VCaP (cell line): ENCODE measurements at regions not wholly inside any gene's neighbourhood (a gene's known extent, or its start where the extent isn't known, plus 50 kb on each side); places are given as distances from the start of the nearest gene placed in this dataset.

Experiments
- H3K27ac ChIP-seq: fragments of 450-650 bp; 2 replicates; pipeline ENCODE4 v1.5.1; 2017
- CTCF ChIP-seq: fragments of 450-650 bp; conservative IDR thresholded peaks from 2 replicates; pipeline ENCODE4 v1.5.1; 2017; ENCODE audit warnings: mild to moderate bottlenecking, moderate library complexity

GRCh38 chr18:1003499-1003898, 98.8 kb downstream of the ADCYAP1 start:
- TF ChIP-seq CTCF = no peak
- no peak overlapping the region for H3K27ac ChIP-seq

GRCh38 chr18:1006304-1006703, 101.6 kb downstream of the ADCYAP1 start:
- TF ChIP-seq CTCF = no peak
- no peak overlapping the region for H3K27ac ChIP-seq

- no peak for TF ChIP-seq CTCF
- H3K27ac ChIP-seq = no peak overlapping the region
Measured at GRCh38 chr18:1006965-1007364, 102.3 kb downstream of the ADCYAP1 start.

- TF ChIP-seq CTCF = no peak
- H3K27ac ChIP-seq = no peak overlapping the region
Measured at GRCh38 chr18:1011349-1011748, 106.7 kb downstream of the ADCYAP1 start.

- H3K27ac ChIP-seq = no peak overlapping the region
- TF ChIP-seq CTCF = no peak
Measured at GRCh38 chr18:1012775-1013174, 108.1 kb downstream of the ADCYAP1 start.

GRCh38 chr18:1013951-1014350, 109.3 kb downstream of the ADCYAP1 start:
- no peak overlapping the region for H3K27ac ChIP-seq
- no peak for TF ChIP-seq CTCF

GRCh38 chr18:1014509-1014908, 109.8 kb downstream of the ADCYAP1 start:
- no peak for TF ChIP-seq CTCF
- H3K27ac ChIP-seq = no peak overlapping the region
